ENCODE measurements at regions not wholly inside any gene's neighbourhood (a gene's known extent, or its start where the extent isn't known, plus 50 kb on each side); places are given as distances from the start of the nearest gene placed in this dataset.

DNA sequence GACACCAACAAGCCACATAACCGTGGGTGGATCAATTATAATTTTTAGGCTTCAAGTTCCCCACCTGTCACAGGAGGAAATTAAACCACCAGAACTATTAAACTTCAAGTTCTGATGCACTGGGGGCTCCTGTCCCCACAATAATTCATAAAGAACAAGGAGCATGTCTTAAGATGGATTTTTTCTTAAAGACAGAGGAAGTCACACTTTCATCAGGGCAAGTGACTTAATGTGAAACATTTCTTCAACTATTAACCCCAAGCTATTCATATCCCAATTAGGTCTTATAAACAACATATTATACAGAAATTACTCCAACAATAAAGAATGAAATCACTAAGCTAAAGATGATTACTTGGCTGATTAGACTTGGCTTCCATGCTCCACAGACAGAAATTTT lies 292.5 kb downstream of the ETAA1 start:
- in situ Hi-C loops (cut with MboI; ENCODE audit: low sequenced_read_pairs): no loop called here

GRCh38 chr2:67694445-67694844 lies 297.3 kb downstream of the ETAA1 start:
- in situ Hi-C loops (cut with MboI; ENCODE audit: low sequenced_read_pairs): no loop called here

GRCh38 chr2:67701011-67701410 lies 303.9 kb downstream of the ETAA1 start:
- in situ Hi-C loops (cut with MboI; ENCODE audit: low sequenced_read_pairs): no loop called here

DNA sequence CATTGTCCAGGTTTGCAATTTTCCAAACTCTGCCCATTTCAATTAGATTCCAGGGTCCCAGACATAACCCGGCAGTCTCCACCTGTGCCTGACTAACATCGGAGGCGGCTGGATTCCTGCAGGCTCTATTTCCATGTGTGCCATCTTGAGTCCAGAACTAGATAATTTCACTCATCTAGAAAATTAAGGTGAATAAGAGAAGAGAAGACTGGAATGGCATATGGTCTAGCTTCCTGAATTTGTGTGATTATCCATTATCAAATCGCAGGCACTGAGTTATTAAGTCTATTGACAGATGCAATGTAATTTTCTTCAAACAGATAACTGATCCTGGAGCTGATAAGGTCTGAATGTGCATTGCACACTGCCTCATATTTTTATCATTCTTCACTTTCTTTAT lies 305.2 kb downstream of the ETAA1 start:
- in situ Hi-C loops (cut with MboI; ENCODE audit: low sequenced_read_pairs): no loop called here

GRCh38 chr2:67702937-67703336 lies 305.8 kb downstream of the ETAA1 start:
- in situ Hi-C loops (cut with MboI; ENCODE audit: low sequenced_read_pairs): no loop called here

DNA sequence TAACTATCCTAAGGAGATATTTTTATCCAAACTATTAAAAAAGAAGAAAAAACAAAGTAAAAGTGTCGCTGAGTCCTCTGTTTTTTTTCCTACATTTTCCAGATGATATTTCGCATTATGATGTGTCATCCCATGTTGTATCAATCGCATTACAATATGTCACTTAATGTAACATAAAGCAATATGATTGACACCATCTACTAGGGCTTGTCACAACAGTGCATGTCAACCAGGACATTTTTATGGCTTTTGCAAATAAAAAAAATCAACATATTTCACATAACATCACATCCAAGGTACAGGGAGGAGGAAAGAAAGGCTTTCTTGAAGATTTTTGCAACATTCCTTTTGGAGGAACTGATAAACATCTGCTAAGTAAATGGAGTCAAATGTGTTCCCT lies 308.9 kb downstream of the ETAA1 start:
- in situ Hi-C loops (cut with MboI; ENCODE audit: low sequenced_read_pairs): no loop called here

- in situ Hi-C loops (cut with MboI; ENCODE audit: low sequenced_read_pairs): no loop called here
These were observed 310.8 kb downstream of the ETAA1 start for GRCh38 chr2:67707896-67708295.

- in situ Hi-C loops (cut with MboI; ENCODE audit: low sequenced_read_pairs): no loop called here
These were observed 312.7 kb downstream of the ETAA1 start for GRCh38 chr2:67709835-67710234.

- in situ Hi-C loops (cut with MboI; ENCODE audit: low sequenced_read_pairs): no loop called here
These were observed 315.4 kb downstream of the ETAA1 start for GRCh38 chr2:67712484-67712883.

DNA sequence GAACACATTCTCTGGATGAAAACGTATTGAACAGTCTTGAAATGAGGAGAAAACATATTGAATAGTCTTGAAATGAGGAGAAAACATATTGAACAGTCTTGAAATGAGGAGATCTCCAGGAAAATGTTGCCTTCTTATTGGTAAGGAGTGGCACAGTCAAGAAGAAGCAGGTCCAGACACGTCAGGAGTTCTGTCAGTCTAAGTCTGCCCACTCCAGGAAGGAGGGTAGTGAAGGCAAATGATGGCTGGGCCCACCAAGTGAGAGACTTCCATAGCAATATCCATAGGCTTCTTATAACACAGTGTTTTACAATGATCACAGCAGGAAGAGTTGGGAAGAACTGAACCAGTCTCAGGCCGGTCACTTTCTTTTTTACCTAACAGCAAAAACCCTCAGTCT lies 316.2 kb downstream of the ETAA1 start:
- in situ Hi-C loops (cut with MboI; ENCODE audit: low sequenced_read_pairs): no loop called here

GRCh38 chr2:67716895-67717396 lies 319.8 kb downstream of the ETAA1 start:
- in situ Hi-C loops (cut with MboI; ENCODE audit: low sequenced_read_pairs): no loop called here

- in situ Hi-C loops (cut with MboI; ENCODE audit: low sequenced_read_pairs): no loop called here
These were observed 320.6 kb downstream of the ETAA1 start for GRCh38 chr2:67717692-67718091.

DNA sequence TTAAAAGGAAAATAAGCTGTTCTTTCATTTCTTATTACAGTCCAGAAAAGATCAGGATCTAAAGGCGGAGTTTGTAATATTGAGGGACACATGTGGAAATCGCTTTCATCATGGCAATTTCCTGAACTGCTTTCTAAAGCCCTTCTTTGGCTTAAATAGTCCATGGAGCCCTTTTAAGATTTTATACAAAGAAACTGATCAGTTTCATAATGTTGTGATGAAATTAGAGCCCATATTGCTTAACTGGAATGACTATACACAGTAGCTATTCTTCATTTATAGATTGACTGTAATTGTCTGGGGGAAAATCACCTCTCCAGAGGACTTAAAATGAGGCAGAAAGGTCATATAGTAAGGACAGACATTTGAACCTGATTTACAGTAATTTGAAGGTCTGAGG lies 322.2 kb downstream of the ETAA1 start:
- in situ Hi-C loops (cut with MboI; ENCODE audit: low sequenced_read_pairs): no loop called here

- in situ Hi-C loops (cut with MboI; ENCODE audit: low sequenced_read_pairs): no loop called here
These were observed 324.4 kb downstream of the ETAA1 start for GRCh38 chr2:67721516-67721915.

- in situ Hi-C loops (cut with MboI; ENCODE audit: low sequenced_read_pairs): no loop called here
These were observed 327.1 kb downstream of the ETAA1 start for GRCh38 chr2:67724261-67724660.

- in situ Hi-C loops (cut with MboI; ENCODE audit: low sequenced_read_pairs): no loop called here
These were observed 328.6 kb downstream of the ETAA1 start for GRCh38 chr2:67725731-67726130.

DNA sequence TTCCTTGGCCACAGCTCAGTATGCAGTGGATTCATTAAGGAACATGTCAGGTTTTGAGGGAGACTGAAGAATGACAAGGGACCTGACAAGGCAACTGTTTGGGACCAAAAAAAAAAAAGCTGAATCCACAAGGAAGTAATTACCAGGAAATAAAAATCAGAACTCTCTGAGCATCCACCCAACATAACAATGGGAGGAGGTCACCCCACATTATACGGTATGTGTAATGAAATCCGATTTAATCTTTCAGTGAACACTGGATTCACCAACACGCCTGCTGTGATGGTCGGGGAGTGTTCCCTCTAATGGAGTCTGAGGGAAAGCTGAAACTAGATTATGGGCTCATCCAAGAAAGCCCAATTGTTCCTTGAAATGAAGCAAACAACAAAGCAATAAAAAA lies 329.3 kb downstream of the ETAA1 start:
- in situ Hi-C loops (cut with MboI; ENCODE audit: low sequenced_read_pairs): no loop called here

- in situ Hi-C loops (cut with MboI; ENCODE audit: low sequenced_read_pairs): no loop called here
These were observed 330.0 kb downstream of the ETAA1 start for GRCh38 chr2:67727131-67727530.

- in situ Hi-C loops (cut with MboI; ENCODE audit: low sequenced_read_pairs): no loop called here
These were observed 330.5 kb downstream of the ETAA1 start for GRCh38 chr2:67727623-67728022.

DNA sequence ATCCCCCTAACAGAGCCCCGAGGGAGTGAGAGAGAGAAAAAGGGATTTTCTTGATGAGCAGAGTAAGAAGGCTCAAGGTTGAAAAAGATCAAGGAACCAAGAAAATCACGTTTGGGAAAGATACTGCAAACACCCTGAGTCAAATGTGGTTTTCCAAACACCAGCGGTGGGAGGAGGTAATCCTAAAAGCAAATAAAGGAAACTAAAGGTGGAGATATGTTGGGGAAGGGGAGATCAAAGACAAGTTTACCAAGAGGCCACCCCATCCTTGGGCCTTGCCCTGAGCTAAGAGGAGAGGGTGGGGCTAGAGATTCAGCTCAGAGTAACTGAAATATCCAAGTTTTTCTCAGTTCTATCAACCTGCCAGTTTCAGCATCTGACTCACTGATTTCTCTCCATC lies 332.3 kb downstream of the ETAA1 start:
- in situ Hi-C loops (cut with MboI; ENCODE audit: low sequenced_read_pairs): no loop called here

GRCh38 chr2:67733517-67733916 lies 329.3 kb downstream of the C1D start:
- in situ Hi-C loops (cut with MboI; ENCODE audit: low sequenced_read_pairs): no loop called here

GRCh38 chr2:67752199-67752598 lies 310.6 kb downstream of the C1D start:
- in situ Hi-C loops (cut with MboI; ENCODE audit: low sequenced_read_pairs): no loop called here

- in situ Hi-C loops (cut with MboI; ENCODE audit: low sequenced_read_pairs): no loop called here
These were observed 309.8 kb downstream of the C1D start for GRCh38 chr2:67752969-67753368.
